K562 (cell line): ENCODE measurements at regions not wholly inside any gene's neighbourhood (a gene's known extent, or its start where the extent isn't known, plus 50 kb on each side); places are given as distances from the start of the nearest gene placed in this dataset.

Source experiments
- ATAC-seq: fragments of 200-7000 bp; cut with Tn5 transposase; 3 replicates; pipeline ENCODE4 v1.9.1; 2020; ENCODE audit warnings: moderate library complexity
- BruUV-seq: library from RNA; stranded (reverse); fragments of 400-500 nt; replicated peaks from 2 replicates; lab custom pipeline; 2021; lab: Mats Ljungman, UMichigan
- CTCF ChIA-PET: fragments of 300-600 bp; formaldehyde crosslinking; extraction: SDS; loops from one replicate; lab custom pipeline; 2021; ENCODE audit warnings: low intra/inter-chr PET ratio; lab: Yijun Ruan, JAX
- POLR2A ChIA-PET: fragments of 300-600, 350-650 bp; sonication (Branson Sonifier 250); formaldehyde crosslinking; extraction: SDS; loops from one replicate; lab custom pipeline; 2021; ENCODE audit warnings: antibody characterized with exemption, inconsistent platforms; lab: Yijun Ruan, JAX
- DNase-seq, 4 experiments: peaks; one replicate each; pipeline versions ENCODE4 v3.0.0 to v3.0.0-alpha.2; 2011 to 2018; ENCODE audit warnings: low spot score in 3 of 4, mixed read lengths in 3 of 4; ENCODE audit errors: extremely low read depth in 1 of 4
- FAIRE-seq: peaks from 2 replicates; lab custom pipeline; 2011; peaks lifted over from hg19 to GRCh38; lab: Jason Lieb, UNC
- H2AFZ ChIP-seq: 2 replicates; pipeline ENCODE4 v1.6.0; 2011; ENCODE audit warnings: low read depth, low read length, control low read depth, inconsistent platforms
- H3K27ac ChIP-seq: fragments of 200-600 bp; 3 replicates; pipeline ENCODE4 v1.8.0; 2011; ENCODE audit warnings: low read depth, mild to moderate bottlenecking, control low read depth, inconsistent platforms, low read length, moderate library complexity, mixed read lengths; ENCODE audit errors: extremely low read depth
- H3K27me3 ChIP-seq, 2 experiments: fragments of 300-600 bp in 1 of 2; 2 replicates in 1 of 2; 3 replicates in 1 of 2; pipeline versions ENCODE4 v1.6.0 to v1.8.0; 2011; ENCODE audit warnings: inconsistent platforms in 2 of 2, low read length in 2 of 2, mild to moderate bottlenecking in 1 of 2, mixed read lengths in 1 of 2, moderate library complexity in 1 of 2; ENCODE audit not compliant: control insufficient read depth in 2 of 2, insufficient read depth in 2 of 2
- H3K36me3 ChIP-seq: fragments of 300-600 bp; 3 replicates; pipeline ENCODE4 v1.8.0; 2011; ENCODE audit warnings: mild to moderate bottlenecking, low read length, inconsistent platforms; ENCODE audit not compliant: control insufficient read depth, insufficient read depth
- H3K4me1 ChIP-seq, 2 experiments: fragments of 200-600 bp in 1 of 2; replicated peaks in 1 of 2; 2 replicates in 1 of 2; 3 replicates in 1 of 2; pipeline versions ENCODE4 v1.5.1 to v1.8.0; 2011; ENCODE audit warnings: inconsistent platforms in 2 of 2, low read length in 2 of 2, mild to moderate bottlenecking in 1 of 2, mixed read lengths in 1 of 2, moderate library complexity in 1 of 2; ENCODE audit not compliant: control insufficient read depth in 2 of 2, insufficient read depth in 2 of 2
- H3K4me2 ChIP-seq: 2 replicates; pipeline ENCODE4 v1.6.1; 2011; ENCODE audit warnings: low read length, control low read depth, inconsistent platforms, mixed read lengths; ENCODE audit not compliant: insufficient read depth
- H3K4me3 ChIP-seq: fragments of 200-600 bp; sonication (generic), shearing (Covaris generic); 2 replicates; pipeline ENCODE4 v1.5.1; 2016; ENCODE audit warnings: control low read depth, inconsistent platforms
- H3K79me2 ChIP-seq: fragments of 200-600 bp; 3 replicates; pipeline ENCODE4 v1.8.0; 2011; ENCODE audit warnings: low read length, inconsistent platforms; ENCODE audit not compliant: control insufficient read depth, insufficient read depth
- H3K9ac ChIP-seq, 2 experiments: 2 replicates each; pipeline versions ENCODE4 v1.6.0 to v1.6.1; 2011; ENCODE audit warnings: low read depth in 2 of 2, low read length in 2 of 2, control low read depth in 1 of 2, inconsistent platforms in 1 of 2, mild to moderate bottlenecking in 1 of 2, mixed read lengths in 1 of 2; ENCODE audit not compliant: insufficient read depth in 1 of 2
- H3K9me1 ChIP-seq: one replicate; pipeline ENCODE4 v1.6.0; 2011; ENCODE audit warnings: inconsistent platforms, mild to moderate bottlenecking, low read length, moderate library complexity; ENCODE audit not compliant: control insufficient read depth, insufficient read depth
- H3K9me3 ChIP-seq: replicated peaks from 2 replicates; pipeline ENCODE4 v1.5.1; 2011; ENCODE audit warnings: low read depth, low read length, inconsistent platforms; ENCODE audit not compliant: control insufficient read depth, insufficient read depth
- H4K20me1 ChIP-seq: replicated peaks from 2 replicates; pipeline ENCODE4 v1.6.1; 2011; ENCODE audit warnings: low read length, inconsistent platforms, mixed read lengths; ENCODE audit not compliant: control insufficient read depth, insufficient read depth
- ARID2 ChIP-seq: fragments of 450-650 bp; IDR thresholded peaks from 2 replicates; pipeline ENCODE4 v1.6.1; 2017; ENCODE audit warnings: antibody characterized with exemption, mild to moderate bottlenecking
- ELF1 ChIP-seq: fragments of 200-800 bp; sonication (Bioruptor generic); IDR thresholded peaks from 2 replicates; pipeline ENCODE4 v1.6.1; 2016; ENCODE audit warnings: missing genetic modification characterization, missing compliant biosample characterization
- EP300 ChIP-seq: IDR thresholded peaks from 2 replicates; pipeline ENCODE4 v1.6.1; 2012; ENCODE audit warnings: low read length, improper control_type of control experiment
- HSF4 ChIP-seq: fragments of 250-450 bp; sonication (Bioruptor Pico); IDR thresholded peaks from 2 replicates; pipeline ENCODE4 v2.1.2; 2022; ENCODE audit warnings: mild to moderate bottlenecking, moderate library complexity, borderline replicate concordance
- NCOA1 ChIP-seq: fragments of 450-650 bp; IDR thresholded peaks from 2 replicates; pipeline ENCODE4 v1.6.1; 2016; ENCODE audit warnings: low read depth
- NFYB ChIP-seq: IDR thresholded peaks from 2 replicates; pipeline ENCODE4 v1.6.1; 2011; ENCODE audit warnings: mild to moderate bottlenecking, moderate library complexity; ENCODE audit not compliant: insufficient read length; ENCODE audit errors: extremely low read depth
- NRF1 ChIP-seq, 2 experiments: fragments of 450-650 bp; IDR thresholded peaks in 1 of 2; conservative IDR thresholded peaks in 1 of 2; 2 replicates each; pipeline ENCODE4 v1.6.1; 2014; ENCODE audit warnings: mild to moderate bottlenecking in 2 of 2
- RBM15 ChIP-seq: fragments of 200-400 bp; formaldehyde crosslinking; IDR thresholded peaks from 2 replicates; pipeline ENCODE4 v1.6.1; 2018; ENCODE audit warnings: mild to moderate bottlenecking, low read length, moderate library complexity; ENCODE audit not compliant: insufficient read depth
- TGIF2 ChIP-seq: sonication (generic); formaldehyde crosslinking; IDR thresholded peaks from 2 replicates; pipeline ENCODE4 v1.8.1; 2022; ENCODE audit warnings: mild to moderate bottlenecking, missing genetic modification reagents, moderate library complexity
- ZNF507 ChIP-seq: conservative IDR thresholded peaks from 2 replicates; pipeline ENCODE4 v1.6.1; 2017; ENCODE audit warnings: missing genetic modification characterization, missing compliant biosample characterization
- ZNF785 ChIP-seq: fragments of 250-450 bp; sonication (Bioruptor Pico); IDR thresholded peaks from 2 replicates; pipeline ENCODE4 v1.4.0; 2020; ENCODE audit warnings: mild to moderate bottlenecking
- WGBS: fragments of 100-300 bp; shearing (Covaris generic); methylation state at CpG from one replicate; pipeline ENCODE4 v1.1.6; 2016; ENCODE audit warnings: low coverage, mixed read lengths; ENCODE audit not compliant: insufficient coverage; ENCODE audit errors: missing lambda C conversion rate; 5-methylcytosine and 5-hydroxymethylcytosine counted together
- in situ Hi-C: fragments of 300-500 bp; cut with MboI; formaldehyde crosslinking; loops from 4 replicates; pipeline ENCODE4 v1.15.0; 2018; ENCODE audit warnings: inconsistent platforms, mixed read lengths
- intact Hi-C: fragments of 100-400 bp; cut with micrococcal nuclease; formaldehyde crosslinking; loops from 2 replicates; pipeline ENCODE4 v1.14.2; 2022
- TF ChIP-seq, protein P1 (sequence below), 2 experiments: fragments of 450-650 bp in 1 of 2; sonication (generic) in 1 of 2; formaldehyde crosslinking in 1 of 2; IDR thresholded peaks; 2 replicates each; pipeline versions ENCODE4 v1.7.1 to v1.9.0; 2016 to 2022; ENCODE audit warnings: inconsistent platforms in 1 of 2, mild to moderate bottlenecking in 1 of 2, missing genetic modification reagents in 1 of 2
- TF ChIP-seq, protein P2 (sequence below), 3 experiments: IDR thresholded peaks in 2 of 3; conservative IDR thresholded peaks in 1 of 3; 2 replicates each; pipeline ENCODE4 v1.5.1; 2011 to 2012; ENCODE audit warnings: low read length in 3 of 3, mild to moderate bottlenecking in 3 of 3, control low read depth in 2 of 3, improper control_type of control experiment in 1 of 3, inconsistent platforms in 1 of 3, low read depth in 1 of 3, mixed read lengths in 1 of 3, moderate library complexity in 1 of 3; ENCODE audit not compliant: insufficient read depth in 2 of 3

DNA sequence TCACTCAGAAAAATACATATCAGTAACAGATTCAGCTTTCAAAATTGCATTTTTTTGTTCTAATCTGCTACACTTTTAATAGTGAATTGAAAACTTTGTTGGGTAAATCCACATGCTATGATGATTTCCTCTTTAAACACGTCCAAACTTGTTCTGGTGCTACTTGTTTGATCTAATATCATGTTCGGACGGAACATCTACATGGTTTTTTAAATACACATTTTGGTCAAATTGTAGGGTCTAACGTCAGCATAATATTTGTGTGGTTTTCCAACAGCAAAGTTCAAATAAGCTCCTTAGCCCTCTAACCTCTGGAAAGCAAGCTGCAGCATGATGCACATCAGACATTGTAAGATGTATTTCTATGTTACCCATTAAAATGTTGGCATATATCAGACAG lies 98.5 kb upstream of the OSTN start:
- H3K27ac ChIP-seq: no peak overlapping the region
- no peaks in the 10 kb centered on the region for H3K36me3 ChIP-seq
- ChIA-PET CTCF (no interaction called here), POLR2A (no interaction called here)
- BruUV-seq: no TSS peak
- no peak for ATAC-seq
- no peaks in the 10 kb centered on the region for H3K79me2 ChIP-seq
- no peaks in the 10 kb centered on the region for H3K27me3 ChIP-seq
- no peaks in the 10 kb centered on the region; the same call in 1 of the 2 replicates for H3K9me3 ChIP-seq
- 0% methylated on average over 4 of the region's 4 CpGs for WGBS
- no peaks in the 10 kb centered on the region for H3K4me1 ChIP-seq
- no peak overlapping the region for H3K9ac ChIP-seq
- no peak overlapping the region for H3K4me2 ChIP-seq
- TF ChIP-seq, protein P1, sequence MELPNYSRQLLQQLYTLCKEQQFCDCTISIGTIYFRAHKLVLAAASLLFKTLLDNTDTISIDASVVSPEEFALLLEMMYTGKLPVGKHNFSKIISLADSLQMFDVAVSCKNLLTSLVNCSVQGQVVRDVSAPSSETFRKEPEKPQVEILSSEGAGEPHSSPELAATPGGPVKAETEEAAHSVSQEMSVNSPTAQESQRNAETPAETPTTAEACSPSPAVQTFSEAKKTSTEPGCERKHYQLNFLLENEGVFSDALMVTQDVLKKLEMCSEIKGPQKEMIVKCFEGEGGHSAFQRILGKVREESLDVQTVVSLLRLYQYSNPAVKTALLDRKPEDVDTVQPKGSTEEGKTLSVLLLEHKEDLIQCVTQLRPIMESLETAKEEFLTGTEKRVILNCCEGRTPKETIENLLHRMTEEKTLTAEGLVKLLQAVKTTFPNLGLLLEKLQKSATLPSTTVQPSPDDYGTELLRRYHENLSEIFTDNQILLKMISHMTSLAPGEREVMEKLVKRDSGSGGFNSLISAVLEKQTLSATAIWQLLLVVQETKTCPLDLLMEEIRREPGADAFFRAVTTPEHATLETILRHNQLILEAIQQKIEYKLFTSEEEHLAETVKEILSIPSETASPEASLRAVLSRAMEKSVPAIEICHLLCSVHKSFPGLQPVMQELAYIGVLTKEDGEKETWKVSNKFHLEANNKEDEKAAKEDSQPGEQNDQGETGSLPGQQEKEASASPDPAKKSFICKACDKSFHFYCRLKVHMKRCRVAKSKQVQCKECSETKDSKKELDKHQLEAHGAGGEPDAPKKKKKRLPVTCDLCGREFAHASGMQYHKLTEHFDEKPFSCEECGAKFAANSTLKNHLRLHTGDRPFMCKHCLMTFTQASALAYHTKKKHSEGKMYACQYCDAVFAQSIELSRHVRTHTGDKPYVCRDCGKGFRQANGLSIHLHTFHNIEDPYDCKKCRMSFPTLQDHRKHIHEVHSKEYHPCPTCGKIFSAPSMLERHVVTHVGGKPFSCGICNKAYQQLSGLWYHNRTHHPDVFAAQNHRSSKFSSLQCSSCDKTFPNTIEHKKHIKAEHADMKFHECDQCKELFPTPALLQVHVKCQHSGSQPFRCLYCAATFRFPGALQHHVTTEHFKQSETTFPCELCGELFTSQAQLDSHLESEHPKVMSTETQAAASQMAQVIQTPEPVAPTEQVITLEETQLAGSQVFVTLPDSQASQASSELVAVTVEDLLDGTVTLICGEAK (IDR thresholded peaks at IDR 0.05): no peak
- TF ChIP-seq, protein P1 (CRISPR knock-in tag; IDR thresholded peaks at IDR 0.05): no peak
- no peak for TF ChIP-seq TGIF2 (CRISPR knock-in tag)
- no peak for TF ChIP-seq ZNF507 (tag)
- no peak for TF ChIP-seq NCOA1
- TF ChIP-seq, protein P2, sequence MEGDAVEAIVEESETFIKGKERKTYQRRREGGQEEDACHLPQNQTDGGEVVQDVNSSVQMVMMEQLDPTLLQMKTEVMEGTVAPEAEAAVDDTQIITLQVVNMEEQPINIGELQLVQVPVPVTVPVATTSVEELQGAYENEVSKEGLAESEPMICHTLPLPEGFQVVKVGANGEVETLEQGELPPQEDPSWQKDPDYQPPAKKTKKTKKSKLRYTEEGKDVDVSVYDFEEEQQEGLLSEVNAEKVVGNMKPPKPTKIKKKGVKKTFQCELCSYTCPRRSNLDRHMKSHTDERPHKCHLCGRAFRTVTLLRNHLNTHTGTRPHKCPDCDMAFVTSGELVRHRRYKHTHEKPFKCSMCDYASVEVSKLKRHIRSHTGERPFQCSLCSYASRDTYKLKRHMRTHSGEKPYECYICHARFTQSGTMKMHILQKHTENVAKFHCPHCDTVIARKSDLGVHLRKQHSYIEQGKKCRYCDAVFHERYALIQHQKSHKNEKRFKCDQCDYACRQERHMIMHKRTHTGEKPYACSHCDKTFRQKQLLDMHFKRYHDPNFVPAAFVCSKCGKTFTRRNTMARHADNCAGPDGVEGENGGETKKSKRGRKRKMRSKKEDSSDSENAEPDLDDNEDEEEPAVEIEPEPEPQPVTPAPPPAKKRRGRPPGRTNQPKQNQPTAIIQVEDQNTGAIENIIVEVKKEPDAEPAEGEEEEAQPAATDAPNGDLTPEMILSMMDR (IDR thresholded peaks at IDR 0.05 in 2 of 3, conservative IDR thresholded peaks at IDR 0.05 in 1 of 3; ENCODE audit: insufficient read depth in 2 of 3, low read depth in 1 of 3, low read length in 3 of 3): no peak
- no peak for TF ChIP-seq HSF4 (CRISPR knock-in tag)
- TF ChIP-seq ARID2: no peak
- no peak for TF ChIP-seq ZNF785
- no peak for TF ChIP-seq ELF1
- no peak for TF ChIP-seq NFYB
- no peak for TF ChIP-seq EP300
- no peak for TF ChIP-seq NRF1 (conservative IDR thresholded peaks at IDR 0.05 in 1 of 2, IDR thresholded peaks at IDR 0.05 in 1 of 2)
- TF ChIP-seq RBM15: no peak
- intact Hi-C loops (no loop called here), in situ Hi-C loops (no loop called here)
- FAIRE-seq: no peak
- no peaks in the 10 kb centered on the region for H3K9me1 ChIP-seq
- no peak overlapping the region for H3K4me3 ChIP-seq
- H4K20me1 ChIP-seq: no peaks in the 10 kb centered on the region
- no peak for DNase-seq
- H2AFZ ChIP-seq: no peak overlapping the region
